CD14-positive monocyte (primary cell): ENCODE measurements at regions not wholly inside any gene's neighbourhood (a gene's known extent, or its start where the extent isn't known, plus 50 kb on each side); places are given as distances from the start of the nearest gene placed in this dataset.

Experiments
- DNase-seq, 3 donors: peaks; one replicate each; pipeline ENCODE4 v3.0.0-alpha.2; 2011 to 2022
- H2AFZ ChIP-seq: 2 replicates; pipeline ENCODE4 v1.6.0; 2012; ENCODE audit warnings: mild to moderate bottlenecking, low read depth, low read length, inconsistent platforms; ENCODE audit not compliant: insufficient read depth, poor library complexity, severe bottlenecking
- H3K27ac ChIP-seq, 2 donors: 1 replicate in 1 of 2; 2 replicates in 1 of 2; pipeline ENCODE4 v1.5.1; 2012 to 2013; ENCODE audit warnings: low read length in 2 of 2, control low read depth in 1 of 2, inconsistent platforms in 1 of 2, low read depth in 1 of 2, mild to moderate bottlenecking in 1 of 2
- H3K27me3 ChIP-seq, 2 donors: one replicate each; pipeline versions ENCODE4 v1.6.0 to v1.6.1; 2011 to 2013; ENCODE audit warnings: low read length in 2 of 2; ENCODE audit not compliant: control insufficient read depth in 2 of 2, insufficient read depth in 2 of 2
- H3K36me3 ChIP-seq, 2 donors: replicated peaks in 1 of 2; 1 replicate in 1 of 2; 2 replicates in 1 of 2; pipeline versions ENCODE4 v1.5.1 to v1.6.1; 2012 to 2013; ENCODE audit warnings: low read length in 2 of 2, control low read depth in 1 of 2, inconsistent platforms in 1 of 2, mild to moderate bottlenecking in 1 of 2; ENCODE audit not compliant: insufficient read depth in 2 of 2, control insufficient read depth in 1 of 2
- H3K4me1 ChIP-seq, 2 donors: 1 replicate in 1 of 2; 2 replicates in 1 of 2; pipeline versions ENCODE4 v1.5.1 to v1.6.1; 2012 to 2013; ENCODE audit warnings: low read length in 2 of 2, control low read depth in 1 of 2, inconsistent platforms in 1 of 2, mild to moderate bottlenecking in 1 of 2, moderate library complexity in 1 of 2; ENCODE audit not compliant: insufficient read depth in 2 of 2, control insufficient read depth in 1 of 2
- H3K4me2 ChIP-seq: replicated peaks from 2 replicates; pipeline ENCODE3; 2012; ENCODE audit warnings: low read length, moderate library complexity, mild to moderate bottlenecking; ENCODE audit not compliant: poor library complexity, severe bottlenecking; ENCODE audit errors: extremely low read depth
- H3K4me3 ChIP-seq, 3 experiments: fragments of 200-600 bp in 1 of 3; sonication (generic) in 1 of 3; replicated peaks in 1 of 3; 1 replicate in 2 of 3; 2 replicates in 1 of 3; pipeline ENCODE4 v1.5.1; 2011 to 2013; ENCODE audit warnings: low read length in 3 of 3, mild to moderate bottlenecking in 3 of 3, control low read depth in 2 of 3, low read depth in 2 of 3, inconsistent platforms in 1 of 3, moderate library complexity in 1 of 3
- H3K79me2 ChIP-seq: 2 replicates; pipeline ENCODE4 v1.6.0; 2012; ENCODE audit warnings: mild to moderate bottlenecking, control low read depth, inconsistent platforms, low read length, moderate library complexity; ENCODE audit not compliant: insufficient read depth
- H3K9ac ChIP-seq: 2 replicates; pipeline ENCODE4 v1.6.0; 2017; ENCODE audit warnings: low read length, mild to moderate bottlenecking; ENCODE audit not compliant: insufficient read depth, poor library complexity, severe bottlenecking
- H3K9me3 ChIP-seq, 2 donors: replicated peaks in 1 of 2; 1 replicate in 1 of 2; 2 replicates in 1 of 2; pipeline versions ENCODE4 v1.5.1 to v1.6.1; 2012 to 2013; ENCODE audit warnings: low read length in 2 of 2, control low read depth in 1 of 2; ENCODE audit not compliant: control insufficient read depth in 1 of 2, insufficient read depth in 1 of 2
- H4K20me1 ChIP-seq: 2 replicates; pipeline ENCODE4 v1.6.0; 2012; ENCODE audit warnings: mild to moderate bottlenecking, low read length, control low read depth, moderate library complexity; ENCODE audit not compliant: insufficient read depth
- H3K27ac Mint-ChIP-seq, 7 donors: one replicate each; pipeline ENCODE4 v1.8.0; 2020; ENCODE audit warnings: mild to moderate bottlenecking in 7 of 7, mixed read lengths in 7 of 7, moderate library complexity in 6 of 7, inconsistent platforms in 2 of 7
- H3K27me3 Mint-ChIP-seq, 3 donors: one replicate each; pipeline ENCODE4 v1.8.0; 2021 to 2022; ENCODE audit warnings: low read depth in 3 of 3, mild to moderate bottlenecking in 3 of 3, mixed read lengths in 3 of 3, moderate library complexity in 3 of 3, inconsistent platforms in 1 of 3
- H3K36me3 Mint-ChIP-seq, 2 donors: one replicate each; pipeline ENCODE4 v1.8.0; 2020; ENCODE audit warnings: mixed read lengths in 2 of 2, inconsistent platforms in 1 of 2, mild to moderate bottlenecking in 1 of 2
- H3K4me1 Mint-ChIP-seq: one replicate; pipeline ENCODE4 v1.8.0; 2020; ENCODE audit warnings: mild to moderate bottlenecking, mixed read lengths
- H3K4me3 Mint-ChIP-seq, 2 donors: one replicate each; pipeline ENCODE4 v1.8.0; 2020; ENCODE audit warnings: mild to moderate bottlenecking in 2 of 2, mixed read lengths in 2 of 2, moderate library complexity in 1 of 2
- H3K9me3 Mint-ChIP-seq, 7 donors: one replicate each; pipeline ENCODE4 v1.8.0; 2020 to 2022; ENCODE audit warnings: mixed read lengths in 7 of 7, mild to moderate bottlenecking in 6 of 7, moderate library complexity in 6 of 7, inconsistent platforms in 2 of 7
- WGBS: methylation state at CpG from one replicate; pipeline ENCODE4 v1.1.5; 2013; ENCODE audit warnings: missing lambda C conversion rate; ENCODE audit not compliant: insufficient coverage; 5-methylcytosine and 5-hydroxymethylcytosine counted together
- intact Hi-C, 2 donors: fragments of 100-400 bp; cut with micrococcal nuclease; formaldehyde crosslinking; loops; one replicate each; pipeline versions ENCODE4 v1.15.0 to v1.15.1; 2023
- TF ChIP-seq, protein P1 (sequence below): fragments of 200-600 bp; IDR thresholded peaks from one replicate; pipeline ENCODE4 v1.8.0; 2022; ENCODE audit warnings: antibody characterized with exemption, mild to moderate bottlenecking

- Mint-ChIP-seq H3K9me3 (peaks cover 0 to 5% (median 3%) of the 10 kb centered on the region in 7 donors), H3K4me1 (no peaks in the 10 kb centered on the region), H3K36me3 (no peaks in the 10 kb centered on the region), H3K27ac (no peak overlapping the region), H3K4me3 (no peak overlapping the region), H3K27me3 (no peaks in the 10 kb centered on the region)
- H3K79me2 ChIP-seq, result no peaks in the 10 kb centered on the region
- no peak overlapping the region for H3K4me3 ChIP-seq
- H4K20me1 ChIP-seq, result no peaks in the 10 kb centered on the region
- intact Hi-C loops, result no loop called here
- H3K4me2 ChIP-seq, result no peak overlapping the region
- no peaks in the 10 kb centered on the region for H3K4me1 ChIP-seq
- no peaks in the 10 kb centered on the region for H3K36me3 ChIP-seq
- H3K27ac ChIP-seq, result no peak overlapping the region
- H3K9ac ChIP-seq, result no peak overlapping the region
- no peak overlapping the region for H2AFZ ChIP-seq
- WGBS, result no CpG with 5 or more reads among the region's 4 CpGs
- TF ChIP-seq, protein P1, sequence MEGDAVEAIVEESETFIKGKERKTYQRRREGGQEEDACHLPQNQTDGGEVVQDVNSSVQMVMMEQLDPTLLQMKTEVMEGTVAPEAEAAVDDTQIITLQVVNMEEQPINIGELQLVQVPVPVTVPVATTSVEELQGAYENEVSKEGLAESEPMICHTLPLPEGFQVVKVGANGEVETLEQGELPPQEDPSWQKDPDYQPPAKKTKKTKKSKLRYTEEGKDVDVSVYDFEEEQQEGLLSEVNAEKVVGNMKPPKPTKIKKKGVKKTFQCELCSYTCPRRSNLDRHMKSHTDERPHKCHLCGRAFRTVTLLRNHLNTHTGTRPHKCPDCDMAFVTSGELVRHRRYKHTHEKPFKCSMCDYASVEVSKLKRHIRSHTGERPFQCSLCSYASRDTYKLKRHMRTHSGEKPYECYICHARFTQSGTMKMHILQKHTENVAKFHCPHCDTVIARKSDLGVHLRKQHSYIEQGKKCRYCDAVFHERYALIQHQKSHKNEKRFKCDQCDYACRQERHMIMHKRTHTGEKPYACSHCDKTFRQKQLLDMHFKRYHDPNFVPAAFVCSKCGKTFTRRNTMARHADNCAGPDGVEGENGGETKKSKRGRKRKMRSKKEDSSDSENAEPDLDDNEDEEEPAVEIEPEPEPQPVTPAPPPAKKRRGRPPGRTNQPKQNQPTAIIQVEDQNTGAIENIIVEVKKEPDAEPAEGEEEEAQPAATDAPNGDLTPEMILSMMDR, result no peak
- no peak for DNase-seq
- H3K9me3 ChIP-seq, result peaks cover 8 to 12% of the 10 kb centered on the region in 2 donors
- no peaks in the 10 kb centered on the region for H3K27me3 ChIP-seq
Measured at GRCh38 chr16:75983741-75984381, 257.6 kb upstream of the CPHXL start.

DNA sequence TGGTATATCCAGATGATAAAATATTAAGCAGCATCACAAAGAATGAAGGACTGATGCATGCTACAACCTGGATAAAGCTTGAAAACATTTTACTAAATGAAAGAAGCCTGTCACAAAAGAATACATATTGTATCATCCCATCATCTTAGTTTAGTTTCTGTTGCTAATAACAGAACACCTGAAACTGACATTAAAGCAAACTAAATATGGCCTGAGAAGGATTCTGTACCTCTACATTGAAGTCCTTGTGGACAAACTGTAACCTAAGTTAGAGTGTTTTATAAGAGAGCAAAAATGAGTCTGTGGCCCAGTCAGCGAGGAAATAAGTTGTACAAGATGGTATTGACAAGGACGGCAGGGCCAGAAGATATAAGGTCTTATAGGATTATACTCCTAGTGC, 261.0 kb upstream of the CPHXL start:
- H3K36me3 Mint-ChIP-seq, result no peaks in the 10 kb centered on the region
- H3K27me3 ChIP-seq, result no peaks in the 10 kb centered on the region
- WGBS, result 96% methylated on average over 2 of the region's 2 CpGs
- no peak overlapping the region for H3K4me3 Mint-ChIP-seq
- H3K4me1 ChIP-seq, result no peaks in the 10 kb centered on the region
- H2AFZ ChIP-seq, result no peak overlapping the region
- H3K79me2 ChIP-seq, result no peaks in the 10 kb centered on the region
- H3K27ac ChIP-seq, result no peak overlapping the region
- no peak for DNase-seq
- peaks cover 8 to 12% of the 10 kb centered on the region in 2 donors for H3K9me3 ChIP-seq
- no peak overlapping the region for H3K4me3 ChIP-seq
- intact Hi-C loops, result no loop called here
- H3K9me3 Mint-ChIP-seq, result peaks cover 0 to 4% (median 2%) of the 10 kb centered on the region in 7 donors
- TF ChIP-seq, protein P1, result no peak
- no peak overlapping the region for H3K27ac Mint-ChIP-seq
- H3K27me3 Mint-ChIP-seq, result no peaks in the 10 kb centered on the region
- no peaks in the 10 kb centered on the region for H3K4me1 Mint-ChIP-seq
- H3K9ac ChIP-seq, result no peak overlapping the region
- no peaks in the 10 kb centered on the region for H4K20me1 ChIP-seq
- H3K4me2 ChIP-seq, result no peak overlapping the region
- H3K36me3 ChIP-seq, result no peaks in the 10 kb centered on the region
